Esophagus muscularis mucosa (tissue), 4 donors: ENCODE measurements at regions not wholly inside any gene's neighbourhood (a gene's known extent, or its start where the extent isn't known, plus 50 kb on each side); places are given as distances from the start of the nearest gene placed in this dataset.
"Not testable (repeated sequence)": the region's sequence is repeated elsewhere in the genome, so short reads cannot be mapped to it uniquely, and the experiment has no call there.

Experiments
- DNase-seq: peaks from one replicate; pipeline ENCODE4 v3.0.0-alpha.2; 2017; ENCODE audit errors: extremely low spot score
- H3K27ac ChIP-seq, 4 donors: fragments of 200-600 bp; sonication (generic); replicated peaks in 1 of 4; 1 replicate in 3 of 4; 2 replicates in 1 of 4; pipeline ENCODE4 v1.5.1; 2016 to 2019; ENCODE audit warnings: mild to moderate bottlenecking in 1 of 4
- H3K27me3 ChIP-seq, 4 donors: fragments of 200-600 bp; sonication (generic); one replicate each; pipeline versions ENCODE4 v1.5.1 to v1.6.0; 2016 to 2019
- H3K36me3 ChIP-seq, 4 donors: fragments of 200-600 bp; sonication (generic); one replicate each; pipeline ENCODE4 v1.5.1; 2016 to 2019
- H3K4me1 ChIP-seq, 4 donors: fragments of 200-600 bp; sonication (generic); one replicate each; pipeline ENCODE4 v1.5.1; 2016 to 2019
- H3K4me3 ChIP-seq, 4 donors: fragments of 200-600 bp; sonication (generic); 1 replicate in 2 of 4; 2 replicates in 2 of 4; pipeline ENCODE4 v1.5.1; 2016 to 2019; ENCODE audit warnings: mild to moderate bottlenecking in 4 of 4, moderate library complexity in 1 of 4
- H3K9me3 ChIP-seq, 4 donors: fragments of 200-600 bp; sonication (generic); 1 replicate in 3 of 4; 2 replicates in 1 of 4; pipeline ENCODE4 v1.5.1; 2016 to 2019
- CTCF ChIP-seq, 3 experiments: fragments of 200-600 bp in 2 of 3; fragments of 450-650 bp in 1 of 3; sonication (generic) in 2 of 3; IDR thresholded peaks; one replicate each; pipeline ENCODE4 v1.5.1; 2017 to 2019; ENCODE audit warnings: antibody characterized with exemption in 3 of 3, mild to moderate bottlenecking in 2 of 3, moderate library complexity in 1 of 3
- EP300 ChIP-seq: sonication (generic); formaldehyde crosslinking; IDR thresholded peaks from one replicate; pipeline ENCODE4 v1.6.1; 2017; ENCODE audit warnings: antibody characterized with exemption
- POLR2A ChIP-seq: fragments of 450-650 bp; IDR thresholded peaks from one replicate; pipeline ENCODE4 v1.6.1; 2017; ENCODE audit warnings: antibody characterized with exemption, moderate library complexity, mild to moderate bottlenecking, low read depth
- POLR2AphosphoS5 ChIP-seq, 2 donors: sonication (generic); formaldehyde crosslinking; IDR thresholded peaks; one replicate each; pipeline ENCODE4 v1.6.1; 2017; ENCODE audit warnings: antibody characterized with exemption in 2 of 2
- WGBS: methylation state at CpG from one replicate; pipeline ENCODE4 v1.1.5; 2018; 5-methylcytosine and 5-hydroxymethylcytosine counted together
- intact Hi-C: fragments of 100-400 bp; cut with DNase I; formaldehyde crosslinking; loops from one replicate; pipeline ENCODE4 v1.15.1; 2023

DNA sequence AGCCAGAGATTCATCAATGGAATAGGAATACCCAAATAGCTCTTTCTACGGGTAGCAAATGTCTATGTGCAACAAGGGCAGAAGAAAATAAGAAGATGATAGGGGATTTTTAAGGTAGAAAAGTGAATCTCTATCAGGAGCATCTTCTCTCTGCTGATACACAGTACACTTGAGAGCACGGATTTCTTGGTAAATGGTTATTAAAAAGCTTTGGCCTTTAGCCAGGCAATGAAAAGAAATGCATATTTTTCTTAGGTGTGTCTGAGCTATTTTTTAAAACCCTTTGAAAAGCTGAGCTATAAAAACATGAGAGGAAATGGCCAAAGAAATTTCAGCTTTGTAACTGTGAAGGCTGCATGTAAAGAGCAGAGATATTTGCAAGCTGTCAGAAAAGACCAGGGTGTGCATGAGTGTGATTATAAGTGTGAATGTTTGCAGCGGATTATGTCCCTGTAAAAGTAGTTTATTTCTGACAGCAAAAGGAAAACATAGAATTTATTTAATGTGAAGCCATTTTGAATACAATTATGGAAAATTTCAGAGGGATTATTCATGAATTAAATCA lies 487.1 kb upstream of the PIK3R1 start:
- no peaks in the 10 kb centered on the region for H3K27me3 ChIP-seq
- H3K27ac ChIP-seq = no peak overlapping the region
- no peaks in the 10 kb centered on the region for H3K36me3 ChIP-seq
- no peak for TF ChIP-seq CTCF (IDR thresholded peaks at IDR 0.05)
- no peak for TF ChIP-seq EP300
- no peak for TF ChIP-seq POLR2A
- no peak for TF ChIP-seq POLR2AphosphoS5 (IDR thresholded peaks at IDR 0.05)
- intact Hi-C loops = no loop called here
- H3K9me3 ChIP-seq = no peaks in the 10 kb centered on the region
- no peak for DNase-seq
- 64% methylated on average over 3 of the region's 3 CpGs for WGBS
- H3K4me3 ChIP-seq = no peak overlapping the region
- H3K4me1 ChIP-seq = peaks cover 6 to 60% (median 40%) of the 10 kb centered on the region in 4 donors

DNA sequence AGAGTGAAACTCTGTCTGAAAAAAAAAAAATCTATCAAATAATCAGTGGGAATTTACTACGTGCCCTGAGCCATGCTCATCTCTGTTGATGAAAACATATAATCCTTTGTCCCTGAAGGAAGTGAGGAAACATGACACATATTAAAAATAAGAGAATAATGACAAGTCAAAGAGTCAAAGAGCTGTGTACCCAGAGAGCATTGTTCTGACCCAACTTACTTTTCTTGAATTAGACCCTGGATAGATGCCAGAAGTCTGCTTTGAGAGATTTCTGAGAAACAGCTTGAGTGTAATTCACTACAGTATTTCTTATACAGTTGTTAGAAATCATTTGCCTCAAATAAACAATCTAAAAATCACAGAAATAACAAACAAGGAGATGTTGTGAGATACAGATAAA lies 490.0 kb upstream of the PIK3R1 start:
- H3K4me1 ChIP-seq = peaks cover 6 to 46% (median 23%) of the 10 kb centered on the region in 4 donors
- H3K36me3 ChIP-seq = no peaks in the 10 kb centered on the region
- TF ChIP-seq EP300 (no peak), CTCF (IDR thresholded peaks at IDR 0.05) (no peak), POLR2A (no peak), POLR2AphosphoS5 (IDR thresholded peaks at IDR 0.05) (no peak)
- intact Hi-C loops = no loop called here
- DNase-seq = no peak
- no peaks in the 10 kb centered on the region for H3K9me3 ChIP-seq
- H3K27ac ChIP-seq = peak overlapping the region; percentile 64 to 79 (median 75)
- no peak overlapping the region for H3K4me3 ChIP-seq
- 72% methylated on average over 1 of the region's 1 CpG for WGBS
- no peaks in the 10 kb centered on the region for H3K27me3 ChIP-seq

- H3K9me3 ChIP-seq = no peaks in the 10 kb centered on the region
- peaks cover 6 to 40% (median 23%) of the 10 kb centered on the region in 4 donors for H3K4me1 ChIP-seq
- peak overlapping the region; percentile 3 to 22 (median 12) for H3K4me3 ChIP-seq
- 39% methylated on average over 4 of the region's 4 CpGs for WGBS
- no peak for TF ChIP-seq CTCF (IDR thresholded peaks at IDR 0.05)
- no peak for TF ChIP-seq EP300
- TF ChIP-seq POLR2A = no peak
- TF ChIP-seq POLR2AphosphoS5 (IDR thresholded peaks at IDR 0.05) = no peak
- no peak for DNase-seq
- H3K27me3 ChIP-seq = no peaks in the 10 kb centered on the region
- no peaks in the 10 kb centered on the region for H3K36me3 ChIP-seq
- intact Hi-C loops = no loop called here
- peak overlapping the region; percentile 64 to 79 (median 75) for H3K27ac ChIP-seq
Observed at GRCh38 chr5:67724412-67725135, 491.0 kb upstream of the PIK3R1 start.

DNA sequence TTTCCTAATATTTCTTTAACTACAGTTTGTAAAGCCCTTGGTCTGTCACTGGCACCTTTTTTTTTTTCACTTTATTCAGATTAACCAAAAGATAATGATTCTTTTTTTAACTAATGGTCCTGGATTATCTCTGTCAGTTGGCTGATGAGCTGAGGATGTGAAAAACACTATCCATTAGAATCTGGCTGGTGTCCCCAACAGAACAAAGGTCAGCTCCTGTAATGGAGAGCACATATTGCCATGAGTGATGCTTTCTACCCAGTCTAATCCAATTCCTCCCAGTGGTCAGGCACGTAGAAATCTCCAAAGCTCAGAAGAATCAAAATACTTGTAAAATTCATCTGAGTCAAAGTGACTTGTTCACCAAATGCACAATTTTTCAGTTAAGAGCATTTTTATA lies 491.7 kb upstream of the PIK3R1 start:
- peak overlapping the region; percentile 64 to 79 (median 75) for H3K27ac ChIP-seq
- TF ChIP-seq EP300 = no peak
- no peak for TF ChIP-seq CTCF (IDR thresholded peaks at IDR 0.05)
- no peak for TF ChIP-seq POLR2AphosphoS5 (IDR thresholded peaks at IDR 0.05)
- no peak for TF ChIP-seq POLR2A
- intact Hi-C loops = no loop called here

DNA sequence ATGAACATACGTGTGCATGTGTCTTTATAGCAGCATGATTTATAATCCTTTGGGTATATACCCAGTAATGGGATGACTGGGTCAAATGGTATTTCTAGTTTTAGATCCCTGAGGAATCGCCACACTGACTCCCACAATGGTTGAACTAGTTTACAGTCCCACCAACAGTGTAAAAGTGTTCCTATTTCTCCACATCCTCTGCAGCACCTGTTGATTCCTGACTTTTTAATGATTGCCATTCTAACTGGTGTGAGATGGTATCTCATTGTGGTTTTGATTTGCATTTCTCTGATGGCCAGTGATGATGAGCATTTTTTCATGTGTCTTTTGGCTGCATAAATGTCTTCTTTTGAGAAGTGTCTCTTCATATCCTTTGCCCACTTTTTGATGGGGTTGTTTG lies 493.0 kb upstream of the PIK3R1 start:
- intact Hi-C loops, DNase-seq, H3K9me3 ChIP-seq, H3K27ac ChIP-seq, H3K27me3 ChIP-seq, H3K4me3 ChIP-seq, H3K36me3 ChIP-seq: not testable (repeated sequence)
- H3K4me1 ChIP-seq = peaks cover 3 to 25% (median 23%) of the 10 kb centered on the region in 4 donors
- WGBS = 100% methylated on average over 1 of the region's 2 CpGs

More for the DNA sequence above, 491.7 kb upstream of the PIK3R1 start:
- Histone ChIP-seq H3K4me1 (peaks cover 6 to 37% (median 23%) of the 10 kb centered on the region in 4 donors), H3K27me3 (no peaks in the 10 kb centered on the region), H3K4me3 (no peak overlapping the region), H3K36me3 (no peaks in the 10 kb centered on the region), H3K9me3 (no peaks in the 10 kb centered on the region)
- no peak for DNase-seq
- 47% methylated on average over 1 of the region's 1 CpG for WGBS
